ENCODE measurements at regions not wholly inside any gene's neighbourhood (a gene's known extent, or its start where the extent isn't known, plus 50 kb on each side); places are given as distances from the start of the nearest gene placed in this dataset.

DNA sequence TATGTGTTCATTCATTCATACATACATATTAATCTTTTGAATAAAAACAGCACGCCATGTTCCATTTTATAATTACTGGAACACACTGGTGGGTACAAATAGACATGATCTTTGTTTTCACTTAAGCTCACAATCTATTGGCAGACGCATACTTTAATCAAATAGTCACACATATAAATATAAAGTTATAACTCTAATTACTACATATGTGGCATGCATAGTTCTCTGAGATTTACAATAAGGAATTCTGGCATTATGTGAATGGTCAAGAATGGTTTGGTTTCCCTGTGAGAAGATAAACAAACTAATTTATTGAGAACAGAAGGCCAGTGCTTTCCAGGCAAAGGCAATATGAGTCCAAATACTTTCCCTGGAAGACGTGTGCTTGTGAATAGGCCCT is 576.2 kb downstream of the CDH8 start:
- no peaks in the 10 kb centered on the region for H3F3A ChIP-seq (ENCODE audit: insufficient read depth, low read length, poor library complexity, severe bottlenecking)
- no peaks in the 10 kb centered on the region for H3K27me3 ChIP-seq (ENCODE audit: insufficient read depth, low read depth, low read length)
- no peaks in the 10 kb centered on the region for H3K9me2 ChIP-seq (ENCODE audit: insufficient read depth, low read length)
- no peak overlapping the region for H2AFZ ChIP-seq (ENCODE audit: low read depth, low read length)
- TF ChIP-seq EP300 (conservative IDR thresholded peaks at IDR 0.05; ENCODE audit: poor library complexity, severe bottlenecking) = no peak
- TF ChIP-seq EZH2 (IDR thresholded peaks at IDR 0.05; ENCODE audit: borderline replicate concordance, insufficient read depth, low read length, poor library complexity, severe bottlenecking) = no peak
- no peak for TF ChIP-seq REST (IDR thresholded peaks at IDR 0.05; ENCODE audit: borderline replicate concordance)
- no peak for TF ChIP-seq RAD21 (conservative IDR thresholded peaks at IDR 0.05)
- TF ChIP-seq POLR2AphosphoS5 (IDR thresholded peaks at IDR 0.05) = no peak
- TF ChIP-seq TAF1 (IDR thresholded peaks at IDR 0.05; ENCODE audit: low read depth) = no peak
- TF ChIP-seq MXI1 (conservative IDR thresholded peaks at IDR 0.05; ENCODE audit: poor library complexity, severe bottlenecking) = no peak
- TF ChIP-seq SMC3 (conservative IDR thresholded peaks at IDR 0.05; ENCODE audit: poor library complexity) = no peak
- TF ChIP-seq, protein P1, sequence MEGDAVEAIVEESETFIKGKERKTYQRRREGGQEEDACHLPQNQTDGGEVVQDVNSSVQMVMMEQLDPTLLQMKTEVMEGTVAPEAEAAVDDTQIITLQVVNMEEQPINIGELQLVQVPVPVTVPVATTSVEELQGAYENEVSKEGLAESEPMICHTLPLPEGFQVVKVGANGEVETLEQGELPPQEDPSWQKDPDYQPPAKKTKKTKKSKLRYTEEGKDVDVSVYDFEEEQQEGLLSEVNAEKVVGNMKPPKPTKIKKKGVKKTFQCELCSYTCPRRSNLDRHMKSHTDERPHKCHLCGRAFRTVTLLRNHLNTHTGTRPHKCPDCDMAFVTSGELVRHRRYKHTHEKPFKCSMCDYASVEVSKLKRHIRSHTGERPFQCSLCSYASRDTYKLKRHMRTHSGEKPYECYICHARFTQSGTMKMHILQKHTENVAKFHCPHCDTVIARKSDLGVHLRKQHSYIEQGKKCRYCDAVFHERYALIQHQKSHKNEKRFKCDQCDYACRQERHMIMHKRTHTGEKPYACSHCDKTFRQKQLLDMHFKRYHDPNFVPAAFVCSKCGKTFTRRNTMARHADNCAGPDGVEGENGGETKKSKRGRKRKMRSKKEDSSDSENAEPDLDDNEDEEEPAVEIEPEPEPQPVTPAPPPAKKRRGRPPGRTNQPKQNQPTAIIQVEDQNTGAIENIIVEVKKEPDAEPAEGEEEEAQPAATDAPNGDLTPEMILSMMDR (IDR thresholded peaks at IDR 0.05; ENCODE audit: poor library complexity, severe bottlenecking) = no peak
- H3K9ac ChIP-seq (ENCODE audit: low read length) = no peak overlapping the region
- no peaks in the 10 kb centered on the region for H3K36me3 ChIP-seq (ENCODE audit: insufficient read depth, low read length)
- no peak overlapping the region for H3K4me3 ChIP-seq (ENCODE audit: low read length)
- no peaks in the 10 kb centered on the region for H4K20me1 ChIP-seq (ENCODE audit: insufficient read depth)
- H3K79me2 ChIP-seq (replicated peaks; ENCODE audit: insufficient read depth, low read length) = no peaks in the 10 kb centered on the region
- H3K9me3 ChIP-seq (ENCODE audit: low read length) = no peaks in the 10 kb centered on the region
- H3K4me2 ChIP-seq (ENCODE audit: low read length) = no peak overlapping the region
- H3K27ac ChIP-seq (ENCODE audit: low read length) = no peak overlapping the region

DNA sequence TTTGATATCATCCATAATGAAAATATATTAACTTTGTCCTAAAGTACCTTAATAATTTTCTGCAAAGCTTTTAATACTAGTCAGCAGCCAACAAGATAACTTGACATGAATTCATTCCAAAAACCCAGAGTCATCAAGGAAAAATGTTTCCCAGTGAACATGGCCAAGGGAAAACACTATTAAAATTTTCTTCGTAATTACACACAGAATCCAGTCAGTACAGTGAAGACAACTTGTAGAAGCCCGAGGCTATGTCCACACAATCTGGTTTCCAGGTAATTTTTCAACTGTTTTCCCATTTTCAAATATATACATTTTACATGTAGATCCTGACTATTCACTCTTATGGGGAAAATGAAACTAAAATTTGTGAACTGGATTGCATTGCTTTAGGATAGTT is 600.9 kb downstream of the CDH8 start:
- Histone ChIP-seq H3K27ac (ENCODE audit: low read length) (no peak overlapping the region), H3K9me2 (ENCODE audit: insufficient read depth, low read length) (no peaks in the 10 kb centered on the region), H3K27me3 (ENCODE audit: insufficient read depth, low read depth, low read length) (no peaks in the 10 kb centered on the region), H4K20me1 (ENCODE audit: insufficient read depth) (no peaks in the 10 kb centered on the region), H3K4me3 (ENCODE audit: low read length) (no peak overlapping the region), H3F3A (ENCODE audit: insufficient read depth, low read length, poor library complexity, severe bottlenecking) (no peaks in the 10 kb centered on the region), H2AFZ (ENCODE audit: low read depth, low read length) (no peak overlapping the region), H3K9me3 (ENCODE audit: low read length) (no peaks in the 10 kb centered on the region), H3K36me3 (ENCODE audit: insufficient read depth, low read length) (no peaks in the 10 kb centered on the region), H3K4me2 (ENCODE audit: low read length) (no peak overlapping the region), H3K9ac (ENCODE audit: low read length) (no peak overlapping the region), H3K79me2 (replicated peaks; ENCODE audit: insufficient read depth, low read length) (no peaks in the 10 kb centered on the region)
- TF ChIP-seq REST (IDR thresholded peaks at IDR 0.05; ENCODE audit: borderline replicate concordance) = no peak
- TF ChIP-seq MXI1 (conservative IDR thresholded peaks at IDR 0.05; ENCODE audit: poor library complexity, severe bottlenecking) = no peak
- TF ChIP-seq EP300 (conservative IDR thresholded peaks at IDR 0.05; ENCODE audit: poor library complexity, severe bottlenecking) = no peak
- no peak for TF ChIP-seq EZH2 (IDR thresholded peaks at IDR 0.05; ENCODE audit: borderline replicate concordance, insufficient read depth, low read length, poor library complexity, severe bottlenecking)
- no peak for TF ChIP-seq TAF1 (IDR thresholded peaks at IDR 0.05; ENCODE audit: low read depth)
- TF ChIP-seq, protein P1 (IDR thresholded peaks at IDR 0.05; ENCODE audit: poor library complexity, severe bottlenecking) = no peak
- TF ChIP-seq SMC3 (conservative IDR thresholded peaks at IDR 0.05; ENCODE audit: poor library complexity) = no peak
- TF ChIP-seq POLR2AphosphoS5 (IDR thresholded peaks at IDR 0.05) = no peak
- TF ChIP-seq RAD21 (conservative IDR thresholded peaks at IDR 0.05) = no peak

All from neural cell (in vitro differentiated cells).